Neural cell (in vitro differentiated cells): ENCODE measurements at regions not wholly inside any gene's neighbourhood (a gene's known extent, or its start where the extent isn't known, plus 50 kb on each side); places are given as distances from the start of the nearest gene placed in this dataset.

Experiments
- EP300 ChIP-seq: fragments of 450-650 bp; conservative IDR thresholded peaks from 2 replicates; pipeline ENCODE4 v1.6.1; 2014; ENCODE audit warnings: antibody characterized with exemption, mild to moderate bottlenecking, moderate library complexity; ENCODE audit not compliant: poor library complexity, severe bottlenecking
- EZH2 ChIP-seq: fragments of 200-600, 300-800 bp; shearing (Covaris generic), sonication (generic); IDR thresholded peaks from 2 replicates; pipeline ENCODE4 v1.6.1; 2014; ENCODE audit warnings: antibody characterized with exemption, low read length, borderline replicate concordance, mild to moderate bottlenecking; ENCODE audit not compliant: insufficient read depth, poor library complexity, severe bottlenecking
- POLR2AphosphoS5 ChIP-seq: IDR thresholded peaks from 2 replicates; pipeline ENCODE4 v1.6.1; 2012
- RAD21 ChIP-seq: fragments of 450-650 bp; conservative IDR thresholded peaks from 2 replicates; pipeline ENCODE4 v1.6.1; 2014; ENCODE audit warnings: antibody characterized with exemption, mild to moderate bottlenecking, moderate library complexity
- TAF1 ChIP-seq: IDR thresholded peaks from 2 replicates; pipeline ENCODE4 v1.6.1; 2012; ENCODE audit warnings: low read depth
- TF ChIP-seq, protein P1 (sequence below): fragments of 450-650 bp; IDR thresholded peaks from 2 replicates; pipeline ENCODE4 v1.5.1; 2014; ENCODE audit warnings: antibody characterized with exemption, mild to moderate bottlenecking, moderate library complexity; ENCODE audit not compliant: poor library complexity, severe bottlenecking
- TF ChIP-seq, protein P2 (sequence below): IDR thresholded peaks from 2 replicates; pipeline ENCODE4 v1.6.1; 2012; ENCODE audit warnings: borderline replicate concordance

DNA sequence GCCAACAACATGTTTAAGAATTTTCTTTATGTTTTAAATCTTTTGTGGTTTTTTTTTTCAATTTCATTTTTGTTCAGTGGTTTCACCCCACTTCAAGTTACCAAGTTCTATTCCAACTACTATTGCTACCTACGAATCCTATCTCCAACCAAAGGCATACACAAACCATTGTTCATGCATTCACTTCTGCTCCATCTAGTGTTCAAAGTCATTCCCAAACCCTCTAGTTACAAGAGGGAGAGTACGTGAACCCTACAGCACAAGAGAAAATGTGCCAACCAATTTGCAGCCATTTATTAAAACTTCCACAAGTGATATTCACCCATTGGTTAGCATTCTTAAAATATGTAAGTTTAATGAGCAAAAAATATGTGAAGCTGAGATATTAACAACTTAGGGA, 295.1 kb upstream of the KYNU start:
- TF ChIP-seq, protein P1, sequence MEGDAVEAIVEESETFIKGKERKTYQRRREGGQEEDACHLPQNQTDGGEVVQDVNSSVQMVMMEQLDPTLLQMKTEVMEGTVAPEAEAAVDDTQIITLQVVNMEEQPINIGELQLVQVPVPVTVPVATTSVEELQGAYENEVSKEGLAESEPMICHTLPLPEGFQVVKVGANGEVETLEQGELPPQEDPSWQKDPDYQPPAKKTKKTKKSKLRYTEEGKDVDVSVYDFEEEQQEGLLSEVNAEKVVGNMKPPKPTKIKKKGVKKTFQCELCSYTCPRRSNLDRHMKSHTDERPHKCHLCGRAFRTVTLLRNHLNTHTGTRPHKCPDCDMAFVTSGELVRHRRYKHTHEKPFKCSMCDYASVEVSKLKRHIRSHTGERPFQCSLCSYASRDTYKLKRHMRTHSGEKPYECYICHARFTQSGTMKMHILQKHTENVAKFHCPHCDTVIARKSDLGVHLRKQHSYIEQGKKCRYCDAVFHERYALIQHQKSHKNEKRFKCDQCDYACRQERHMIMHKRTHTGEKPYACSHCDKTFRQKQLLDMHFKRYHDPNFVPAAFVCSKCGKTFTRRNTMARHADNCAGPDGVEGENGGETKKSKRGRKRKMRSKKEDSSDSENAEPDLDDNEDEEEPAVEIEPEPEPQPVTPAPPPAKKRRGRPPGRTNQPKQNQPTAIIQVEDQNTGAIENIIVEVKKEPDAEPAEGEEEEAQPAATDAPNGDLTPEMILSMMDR, result no peak
- TF ChIP-seq EZH2 (no peak), EP300 (no peak), POLR2AphosphoS5 (no peak), RAD21 (no peak), TAF1 (no peak)
- TF ChIP-seq, protein P2, sequence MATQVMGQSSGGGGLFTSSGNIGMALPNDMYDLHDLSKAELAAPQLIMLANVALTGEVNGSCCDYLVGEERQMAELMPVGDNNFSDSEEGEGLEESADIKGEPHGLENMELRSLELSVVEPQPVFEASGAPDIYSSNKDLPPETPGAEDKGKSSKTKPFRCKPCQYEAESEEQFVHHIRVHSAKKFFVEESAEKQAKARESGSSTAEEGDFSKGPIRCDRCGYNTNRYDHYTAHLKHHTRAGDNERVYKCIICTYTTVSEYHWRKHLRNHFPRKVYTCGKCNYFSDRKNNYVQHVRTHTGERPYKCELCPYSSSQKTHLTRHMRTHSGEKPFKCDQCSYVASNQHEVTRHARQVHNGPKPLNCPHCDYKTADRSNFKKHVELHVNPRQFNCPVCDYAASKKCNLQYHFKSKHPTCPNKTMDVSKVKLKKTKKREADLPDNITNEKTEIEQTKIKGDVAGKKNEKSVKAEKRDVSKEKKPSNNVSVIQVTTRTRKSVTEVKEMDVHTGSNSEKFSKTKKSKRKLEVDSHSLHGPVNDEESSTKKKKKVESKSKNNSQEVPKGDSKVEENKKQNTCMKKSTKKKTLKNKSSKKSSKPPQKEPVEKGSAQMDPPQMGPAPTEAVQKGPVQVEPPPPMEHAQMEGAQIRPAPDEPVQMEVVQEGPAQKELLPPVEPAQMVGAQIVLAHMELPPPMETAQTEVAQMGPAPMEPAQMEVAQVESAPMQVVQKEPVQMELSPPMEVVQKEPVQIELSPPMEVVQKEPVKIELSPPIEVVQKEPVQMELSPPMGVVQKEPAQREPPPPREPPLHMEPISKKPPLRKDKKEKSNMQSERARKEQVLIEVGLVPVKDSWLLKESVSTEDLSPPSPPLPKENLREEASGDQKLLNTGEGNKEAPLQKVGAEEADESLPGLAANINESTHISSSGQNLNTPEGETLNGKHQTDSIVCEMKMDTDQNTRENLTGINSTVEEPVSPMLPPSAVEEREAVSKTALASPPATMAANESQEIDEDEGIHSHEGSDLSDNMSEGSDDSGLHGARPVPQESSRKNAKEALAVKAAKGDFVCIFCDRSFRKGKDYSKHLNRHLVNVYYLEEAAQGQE, result no peak
